Fibroblast of lung (primary cell): ENCODE measurements at regions not wholly inside any gene's neighbourhood (a gene's known extent, or its start where the extent isn't known, plus 50 kb on each side); places are given as distances from the start of the nearest gene placed in this dataset.

Experiments used
- DNase-seq, 2 donors: peaks; one replicate each; pipeline versions ENCODE4 v3.0.0 to v3.0.0-alpha.2; 2010; ENCODE audit warnings: low read depth in 2 of 2
- H2AFZ ChIP-seq: 2 replicates; pipeline ENCODE4 v1.5.1; 2012; ENCODE audit warnings: low read length, control low read depth, inconsistent platforms
- H3K27ac ChIP-seq: 2 replicates; pipeline ENCODE4 v1.5.1; 2011; ENCODE audit warnings: low read length, control low read depth; ENCODE audit not compliant: insufficient read depth
- H3K27me3 ChIP-seq: 2 replicates; pipeline ENCODE4 v1.5.1; 2011; ENCODE audit warnings: mild to moderate bottlenecking, low read length; ENCODE audit not compliant: control insufficient read depth, insufficient read depth
- H3K36me3 ChIP-seq: 2 replicates; pipeline ENCODE4 v1.5.1; 2011; ENCODE audit warnings: low read length; ENCODE audit not compliant: control insufficient read depth, insufficient read depth
- H3K4me1 ChIP-seq: 2 replicates; pipeline ENCODE4 v1.5.1; 2011; ENCODE audit warnings: low read length; ENCODE audit not compliant: control insufficient read depth, insufficient read depth; ENCODE audit errors: extremely low read depth
- H3K4me2 ChIP-seq: 2 replicates; pipeline ENCODE4 v1.5.1; 2011; ENCODE audit warnings: low read length, control low read depth; ENCODE audit not compliant: insufficient read depth; ENCODE audit errors: extremely low read depth
- H3K4me3 ChIP-seq, 4 experiments: fragments of 200-600 bp in 1 of 4; sonication (generic) in 1 of 4; replicated peaks in 1 of 4; 2 replicates each; pipeline ENCODE4 v1.5.1; 2011 to 2016; ENCODE audit warnings: low read length in 4 of 4, low read depth in 3 of 4, mild to moderate bottlenecking in 3 of 4, control low read depth in 2 of 4, inconsistent platforms in 1 of 4, mixed read lengths in 1 of 4; ENCODE audit not compliant: insufficient read depth in 1 of 4; ENCODE audit errors: control extremely low read depth in 1 of 4
- H3K79me2 ChIP-seq: 2 replicates; pipeline ENCODE4 v1.5.1; 2012; ENCODE audit warnings: mild to moderate bottlenecking, low read length, inconsistent platforms; ENCODE audit not compliant: control insufficient read depth, insufficient read depth
- H3K9ac ChIP-seq: 2 replicates; pipeline ENCODE4 v1.5.1; 2011; ENCODE audit warnings: mild to moderate bottlenecking, low read length, control low read depth; ENCODE audit not compliant: insufficient read depth
- H3K9me3 ChIP-seq: 2 replicates; pipeline ENCODE4 v1.5.1; 2012; ENCODE audit warnings: low read depth, low read length; ENCODE audit not compliant: control insufficient read depth, insufficient read depth
- H4K20me1 ChIP-seq: 2 replicates; pipeline ENCODE4 v1.5.1; 2011; ENCODE audit warnings: low read length; ENCODE audit not compliant: control insufficient read depth, insufficient read depth; ENCODE audit errors: extremely low read depth
- EZH2 ChIP-seq: IDR thresholded peaks from 2 replicates; pipeline ENCODE4 v1.5.1; 2012; ENCODE audit warnings: low read length, control low read depth, mild to moderate bottlenecking; ENCODE audit errors: missing control alignments
- TF ChIP-seq, protein P1 (sequence below), 2 donors: IDR thresholded peaks in 1 of 2; conservative IDR thresholded peaks in 1 of 2; 1 replicate in 1 of 2; 2 replicates in 1 of 2; pipeline ENCODE4 v1.5.1; 2011 to 2012; ENCODE audit warnings: low read length in 2 of 2, control low read depth in 1 of 2, inconsistent platforms in 1 of 2, low read depth in 1 of 2, mild to moderate bottlenecking in 1 of 2

DNA sequence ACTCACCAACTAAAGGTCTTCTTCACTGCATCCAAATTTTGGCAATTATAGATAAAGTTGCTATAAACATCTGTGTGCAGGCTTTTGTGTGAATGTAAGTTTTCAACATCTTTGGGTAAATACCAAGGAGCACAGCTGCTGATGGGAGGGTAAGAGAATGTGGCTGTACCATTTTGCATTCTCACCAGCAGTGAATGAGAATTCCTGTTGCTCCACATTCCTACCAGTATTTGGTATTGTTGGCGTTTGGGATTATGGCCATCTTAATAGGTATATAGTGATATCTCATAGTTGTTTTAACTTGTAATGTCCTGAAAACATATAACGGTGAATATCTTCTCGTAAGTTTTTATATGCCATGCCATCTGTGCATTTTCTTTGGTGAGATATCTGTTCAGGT, 69.3 kb downstream of the ILRUN start:
- H3K4me2 ChIP-seq, result no peak overlapping the region
- TF ChIP-seq, protein P1, sequence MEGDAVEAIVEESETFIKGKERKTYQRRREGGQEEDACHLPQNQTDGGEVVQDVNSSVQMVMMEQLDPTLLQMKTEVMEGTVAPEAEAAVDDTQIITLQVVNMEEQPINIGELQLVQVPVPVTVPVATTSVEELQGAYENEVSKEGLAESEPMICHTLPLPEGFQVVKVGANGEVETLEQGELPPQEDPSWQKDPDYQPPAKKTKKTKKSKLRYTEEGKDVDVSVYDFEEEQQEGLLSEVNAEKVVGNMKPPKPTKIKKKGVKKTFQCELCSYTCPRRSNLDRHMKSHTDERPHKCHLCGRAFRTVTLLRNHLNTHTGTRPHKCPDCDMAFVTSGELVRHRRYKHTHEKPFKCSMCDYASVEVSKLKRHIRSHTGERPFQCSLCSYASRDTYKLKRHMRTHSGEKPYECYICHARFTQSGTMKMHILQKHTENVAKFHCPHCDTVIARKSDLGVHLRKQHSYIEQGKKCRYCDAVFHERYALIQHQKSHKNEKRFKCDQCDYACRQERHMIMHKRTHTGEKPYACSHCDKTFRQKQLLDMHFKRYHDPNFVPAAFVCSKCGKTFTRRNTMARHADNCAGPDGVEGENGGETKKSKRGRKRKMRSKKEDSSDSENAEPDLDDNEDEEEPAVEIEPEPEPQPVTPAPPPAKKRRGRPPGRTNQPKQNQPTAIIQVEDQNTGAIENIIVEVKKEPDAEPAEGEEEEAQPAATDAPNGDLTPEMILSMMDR (conservative IDR thresholded peaks at IDR 0.05 in 1 of 2, IDR thresholded peaks at IDR 0.05 in 1 of 2; ENCODE audit: low read depth in 1 of 2, low read length in 2 of 2), result no peak
- no peak for TF ChIP-seq EZH2
- no peaks in the 10 kb centered on the region for H4K20me1 ChIP-seq
- H3K4me1 ChIP-seq, result peaks cover 2% of the 10 kb centered on the region
- DNase-seq, result no peak
- H3K27me3 ChIP-seq, result no peaks in the 10 kb centered on the region
- no peak overlapping the region for H3K9ac ChIP-seq
- H3K27ac ChIP-seq, result no peak overlapping the region
- H3K36me3 ChIP-seq, result no peaks in the 10 kb centered on the region
- H2AFZ ChIP-seq, result no peak overlapping the region
- H3K9me3 ChIP-seq, result no peaks in the 10 kb centered on the region
- H3K4me3 ChIP-seq, result no peak overlapping the region
- no peaks in the 10 kb centered on the region for H3K79me2 ChIP-seq

DNA sequence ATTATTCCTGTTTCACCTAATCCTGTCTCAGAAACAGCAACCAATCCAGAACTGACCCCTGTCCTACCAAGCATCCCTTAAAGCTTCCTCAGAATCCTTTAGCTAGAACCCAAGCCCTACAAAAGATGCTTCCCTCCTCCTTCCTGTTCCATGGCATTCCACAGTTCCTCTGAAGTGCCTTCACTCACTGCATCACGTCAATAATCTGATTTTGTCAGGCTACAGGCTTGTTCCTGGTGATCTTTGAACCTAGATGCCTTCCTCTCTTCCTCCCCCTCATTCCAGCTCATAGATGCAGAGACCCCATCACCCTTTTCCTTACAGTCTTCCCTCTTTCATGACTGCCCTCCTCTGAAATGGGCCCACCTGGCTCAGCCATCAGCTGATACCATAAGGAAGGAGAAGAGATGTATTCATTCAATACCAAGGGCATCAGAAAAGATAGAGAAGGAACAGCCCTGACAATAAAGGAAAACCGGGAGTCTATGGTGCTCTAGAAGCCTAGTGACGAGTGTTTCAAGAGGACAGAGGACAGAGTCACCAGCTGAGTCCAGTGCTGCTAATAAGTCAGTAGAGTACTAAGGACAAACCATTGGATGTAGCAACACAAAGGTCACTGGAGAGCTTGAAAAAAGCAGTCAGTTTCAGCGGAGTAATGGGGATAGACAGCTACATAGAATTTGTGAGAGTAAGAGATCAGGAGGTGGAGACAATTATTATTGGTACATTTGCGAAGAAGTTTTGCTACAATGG, 62.5 kb upstream of the SPDEF start:
- no peak for TF ChIP-seq EZH2
- TF ChIP-seq, protein P1 (conservative IDR thresholded peaks at IDR 0.05 in 1 of 2, IDR thresholded peaks at IDR 0.05 in 1 of 2; ENCODE audit: low read depth in 1 of 2, low read length in 2 of 2), result no peak
- no peaks in the 10 kb centered on the region for H3K27me3 ChIP-seq
- H3K4me2 ChIP-seq, result no peak overlapping the region
- no peak overlapping the region for H2AFZ ChIP-seq
- peaks cover 4% of the 10 kb centered on the region for H3K79me2 ChIP-seq
- H3K36me3 ChIP-seq, result no peaks in the 10 kb centered on the region
- no peak for DNase-seq
- H4K20me1 ChIP-seq, result no peaks in the 10 kb centered on the region
- H3K4me1 ChIP-seq, result no peaks in the 10 kb centered on the region
- H3K9me3 ChIP-seq, result no peaks in the 10 kb centered on the region
- H3K4me3 ChIP-seq, result no peak overlapping the region
- no peak overlapping the region for H3K9ac ChIP-seq
- no peak overlapping the region for H3K27ac ChIP-seq

DNA sequence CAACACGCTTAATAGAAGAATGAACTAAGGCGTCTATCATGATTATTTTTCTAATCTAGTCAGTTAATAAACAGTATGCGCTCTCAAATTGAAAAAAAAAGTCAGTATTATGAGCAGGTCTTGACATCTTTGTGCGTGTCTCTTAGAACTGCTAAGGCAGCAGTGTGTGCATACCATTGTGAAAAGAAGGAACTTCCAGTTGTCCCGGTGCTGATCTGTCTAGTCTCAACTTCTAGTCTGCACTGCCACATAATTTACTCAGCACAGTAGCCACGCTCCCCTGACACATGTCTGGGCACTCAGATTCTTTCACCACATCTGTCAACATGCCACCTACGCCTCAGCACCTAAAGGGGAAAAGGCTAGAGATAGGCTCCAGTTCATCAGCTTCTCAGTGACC, 61.1 kb upstream of the SPDEF start:
- Histone ChIP-seq H3K9me3 (no peaks in the 10 kb centered on the region), H3K27ac (no peak overlapping the region), H3K4me2 (no peak overlapping the region), H3K79me2 (peaks cover 4% of the 10 kb centered on the region), H2AFZ (no peak overlapping the region), H3K27me3 (no peaks in the 10 kb centered on the region), H4K20me1 (no peaks in the 10 kb centered on the region), H3K36me3 (no peaks in the 10 kb centered on the region), H3K4me1 (no peaks in the 10 kb centered on the region), H3K4me3 (no peak overlapping the region), H3K9ac (no peak overlapping the region)
- no peak for DNase-seq
- TF ChIP-seq, protein P1 (conservative IDR thresholded peaks at IDR 0.05 in 1 of 2, IDR thresholded peaks at IDR 0.05 in 1 of 2; ENCODE audit: low read depth in 1 of 2, low read length in 2 of 2), result no peak
- no peak for TF ChIP-seq EZH2
